SK-N-SH treated with all-trans-retinoic acid at 6 μM for 48 hours (cell line): ENCODE measurements at regions not wholly inside any gene's neighbourhood (a gene's known extent, or its start where the extent isn't known, plus 50 kb on each side); places are given as distances from the start of the nearest gene placed in this dataset.

ENCODE experiments used
- ATAC-seq: fragments of 200-7000 bp; cut with Tn5 transposase; 3 replicates; pipeline ENCODE4 v1.9.1; 2020; ENCODE audit warnings: mild to moderate bottlenecking, moderate library complexity
- ARNTL ChIP-seq: fragments of 450-650 bp; formaldehyde crosslinking; IDR thresholded peaks from 2 replicates; pipeline ENCODE4 v1.5.0; 2020; ENCODE audit warnings: low read depth, mild to moderate bottlenecking, moderate library complexity, borderline replicate concordance
- BACH2 ChIP-seq: fragments of 250-450 bp; sonication (Bioruptor Pico); IDR thresholded peaks from 2 replicates; pipeline ENCODE4 v1.9.0; 2021; ENCODE audit warnings: mild to moderate bottlenecking, borderline replicate concordance
- CREB5 ChIP-seq: fragments of 250-450 bp; sonication (Bioruptor Pico); IDR thresholded peaks from 2 replicates; pipeline ENCODE4 v1.5.1; 2020; ENCODE audit warnings: low read depth, mild to moderate bottlenecking, moderate library complexity
- CSDC2 ChIP-seq: fragments of 250-450 bp; sonication (Bioruptor Pico); IDR thresholded peaks from 2 replicates; pipeline ENCODE4 v1.5.0; 2020; ENCODE audit warnings: mild to moderate bottlenecking, moderate library complexity
- ESRRG ChIP-seq: fragments of 250-450 bp; sonication (Bioruptor Pico); IDR thresholded peaks from 2 replicates; pipeline ENCODE4 v1.6.1; 2021; ENCODE audit warnings: mild to moderate bottlenecking
- GLIS3 ChIP-seq: fragments of 250-450 bp; sonication (Bioruptor Pico); IDR thresholded peaks from 2 replicates; pipeline ENCODE4 v1.5.0; 2020; ENCODE audit warnings: mild to moderate bottlenecking, moderate library complexity
- ISL1 ChIP-seq: fragments of 250-450 bp; sonication (Bioruptor Pico); IDR thresholded peaks from 2 replicates; pipeline ENCODE4 v2.1.2; 2022; ENCODE audit warnings: mild to moderate bottlenecking, moderate library complexity
- OSR1 ChIP-seq: fragments of 250-450 bp; sonication (Bioruptor Pico); IDR thresholded peaks from 2 replicates; pipeline ENCODE4 v1.8.0; 2022; ENCODE audit warnings: moderate library complexity, mild to moderate bottlenecking, inconsistent platforms
- PATZ1 ChIP-seq: fragments of 250-450 bp; sonication (Bioruptor Pico); IDR thresholded peaks from 2 replicates; pipeline ENCODE4 v1.8.0; 2020; ENCODE audit warnings: mild to moderate bottlenecking, moderate library complexity, borderline replicate concordance
- POU6F1 ChIP-seq: fragments of 250-450 bp; sonication (Bioruptor Pico); IDR thresholded peaks from 2 replicates; pipeline ENCODE4 v1.8.0; 2021; ENCODE audit warnings: low read depth, mild to moderate bottlenecking, moderate library complexity, borderline replicate concordance
- PPARA ChIP-seq: fragments of 250-450 bp; sonication (Bioruptor Pico); IDR thresholded peaks from 2 replicates; pipeline ENCODE4 v1.5.0; 2020; ENCODE audit warnings: mild to moderate bottlenecking, borderline replicate concordance
- RARB ChIP-seq: fragments of 250-450 bp; sonication (Bioruptor Pico); IDR thresholded peaks from 2 replicates; pipeline ENCODE4 v1.8.0; 2021; ENCODE audit warnings: mild to moderate bottlenecking, moderate library complexity
- SNAI2 ChIP-seq: fragments of 250-450 bp; sonication (Bioruptor Pico); IDR thresholded peaks from 2 replicates; pipeline ENCODE4 v1.5.0; 2020; ENCODE audit warnings: mild to moderate bottlenecking, moderate library complexity
- TCF4 ChIP-seq: fragments of 250-450 bp; sonication (Bioruptor Pico); IDR thresholded peaks from 2 replicates; pipeline ENCODE4 v1.8.0; 2021; ENCODE audit warnings: mild to moderate bottlenecking, moderate library complexity, borderline replicate concordance
- TOX ChIP-seq: fragments of 250-450 bp; sonication (Bioruptor Pico); IDR thresholded peaks from 2 replicates; pipeline ENCODE4 v1.8.0; 2021; ENCODE audit warnings: mild to moderate bottlenecking, moderate library complexity, borderline replicate concordance
- TSHZ2 ChIP-seq: fragments of 250-450 bp; sonication (Bioruptor Pico); IDR thresholded peaks from 2 replicates; pipeline ENCODE4 v1.5.0; 2020; ENCODE audit warnings: mild to moderate bottlenecking, moderate library complexity
- ZC3H10 ChIP-seq: fragments of 250-450 bp; sonication (Bioruptor Pico); IDR thresholded peaks from 2 replicates; pipeline ENCODE4 v1.5.1; 2021; ENCODE audit warnings: mild to moderate bottlenecking, moderate library complexity
- ZFP3 ChIP-seq: fragments of 250-450 bp; sonication (Bioruptor Pico); IDR thresholded peaks from 2 replicates; pipeline ENCODE4 v1.5.0; 2020; ENCODE audit warnings: mild to moderate bottlenecking, moderate library complexity
- ZFP30 ChIP-seq: fragments of 450-650 bp; formaldehyde crosslinking; IDR thresholded peaks from 2 replicates; pipeline ENCODE4 v1.5.0; 2022; ENCODE audit warnings: mild to moderate bottlenecking, moderate library complexity
- ZNF565 ChIP-seq: fragments of 450-650 bp; formaldehyde crosslinking; conservative IDR thresholded peaks from 2 replicates; pipeline ENCODE4 v1.5.0; 2020; ENCODE audit warnings: low read depth, mild to moderate bottlenecking, moderate library complexity
- ZNF70 ChIP-seq: fragments of 450-650 bp; formaldehyde crosslinking; IDR thresholded peaks from 2 replicates; pipeline ENCODE4 v1.5.0; 2020; ENCODE audit warnings: mild to moderate bottlenecking, moderate library complexity
- ZNF8 ChIP-seq: fragments of 450-650 bp; formaldehyde crosslinking; IDR thresholded peaks from 2 replicates; pipeline ENCODE4 v1.5.0; 2020; ENCODE audit warnings: mild to moderate bottlenecking, moderate library complexity
- TF ChIP-seq, protein P1 (sequence below): fragments of 250-450 bp; sonication (Bioruptor Pico); IDR thresholded peaks from 2 replicates; pipeline ENCODE4 v1.5.1; 2021; ENCODE audit warnings: mild to moderate bottlenecking, moderate library complexity

DNA sequence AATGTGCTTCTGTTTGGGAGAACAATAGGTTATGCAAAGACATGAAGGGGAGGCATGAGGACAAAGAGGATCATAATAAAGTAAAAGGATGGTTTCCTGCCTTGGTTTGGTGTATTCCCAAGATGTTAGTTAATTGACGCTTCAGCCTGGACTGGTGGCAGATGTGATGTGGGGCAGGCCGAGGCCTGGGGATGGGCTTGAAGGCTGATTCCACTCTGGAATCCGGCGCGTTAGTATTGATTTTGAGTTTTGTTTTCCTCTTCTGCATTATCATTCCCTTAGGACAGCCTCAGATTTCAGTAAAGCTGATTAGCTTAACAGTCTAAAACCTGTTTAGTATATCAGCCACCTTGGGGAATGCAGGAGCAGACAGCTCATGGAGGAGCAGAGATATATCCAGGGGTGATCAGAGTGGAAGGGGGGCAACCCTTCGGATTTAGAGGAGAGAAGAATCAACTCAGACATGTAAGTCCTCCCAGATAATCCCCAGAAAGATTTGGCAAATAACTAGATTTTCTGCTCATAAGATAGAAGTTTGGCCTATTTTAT lies 159.8 kb upstream of the MTPN start:
- ATAC-seq: no peak
- TF ChIP-seq ARNTL (no peak), ZNF70 (no peak), GLIS3 (CRISPR knock-in tag) (no peak), PPARA (CRISPR knock-in tag) (no peak), TSHZ2 (no peak), ZFP3 (CRISPR knock-in tag) (no peak)
- TF ChIP-seq, protein P1, sequence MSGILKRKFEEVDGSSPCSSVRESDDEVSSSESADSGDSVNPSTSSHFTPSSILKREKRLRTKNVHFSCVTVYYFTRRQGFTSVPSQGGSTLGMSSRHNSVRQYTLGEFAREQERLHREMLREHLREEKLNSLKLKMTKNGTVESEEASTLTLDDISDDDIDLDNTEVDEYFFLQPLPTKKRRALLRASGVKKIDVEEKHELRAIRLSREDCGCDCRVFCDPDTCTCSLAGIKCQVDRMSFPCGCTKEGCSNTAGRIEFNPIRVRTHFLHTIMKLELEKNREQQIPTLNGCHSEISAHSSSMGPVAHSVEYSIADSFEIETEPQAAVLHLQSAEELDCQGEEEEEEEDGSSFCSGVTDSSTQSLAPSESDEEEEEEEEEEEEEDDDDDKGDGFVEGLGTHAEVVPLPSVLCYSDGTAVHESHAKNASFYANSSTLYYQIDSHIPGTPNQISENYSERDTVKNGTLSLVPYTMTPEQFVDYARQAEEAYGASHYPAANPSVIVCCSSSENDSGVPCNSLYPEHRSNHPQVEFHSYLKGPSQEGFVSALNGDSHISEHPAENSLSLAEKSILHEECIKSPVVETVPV (CRISPR knock-in tag): no peak
- TF ChIP-seq, all 23 proteins: peak for 0

GRCh38 chr7:136134503-136134902 lies 157.3 kb upstream of the MTPN start:
- peak; percentile 90 for ATAC-seq
- TF ChIP-seq ZNF8 (CRISPR knock-in tag): no peak
- TF ChIP-seq TCF4 (CRISPR knock-in tag): no peak
- no peak for TF ChIP-seq TSHZ2
- no peak for TF ChIP-seq ARNTL
- no peak for TF ChIP-seq ZNF565 (CRISPR knock-in tag)
- no peak for TF ChIP-seq ZNF70
- TF ChIP-seq BACH2 (CRISPR knock-in tag): no peak
- peak; percentile 48; the same call in 1 of the 2 replicates for TF ChIP-seq CREB5 (CRISPR knock-in tag)
- TF ChIP-seq ESRRG (CRISPR knock-in tag): 0 out of 2 replicates have a peak, but pooled peaks have one; percentile 18
- 0 out of 2 replicates have a peak, but pooled peaks have one; percentile 48 for TF ChIP-seq CSDC2
- no peak for TF ChIP-seq TOX (CRISPR knock-in tag)
- TF ChIP-seq, protein P1 (CRISPR knock-in tag): no peak
- TF ChIP-seq SNAI2 (CRISPR knock-in tag): peak; percentile 53; the same call in 1 of the 2 replicates
- TF ChIP-seq RARB (CRISPR knock-in tag): no peak
- no peak for TF ChIP-seq POU6F1 (CRISPR knock-in tag)
- TF ChIP-seq ZC3H10 (CRISPR knock-in tag): no peak
- peak; percentile 70 for TF ChIP-seq ISL1
- no peak for TF ChIP-seq ZFP30 (CRISPR knock-in tag)
- no peak for TF ChIP-seq PPARA (CRISPR knock-in tag)
- TF ChIP-seq OSR1 (CRISPR knock-in tag): no peak
- TF ChIP-seq GLIS3 (CRISPR knock-in tag): no peak
- TF ChIP-seq PATZ1 (CRISPR knock-in tag): peak; percentile 55; the same call in 1 of the 2 replicates
- peak; percentile 22; the same call in 1 of the 2 replicates for TF ChIP-seq ZFP3 (CRISPR knock-in tag)
